DOHH2 (cell line): ENCODE measurements at regions not wholly inside any gene's neighbourhood (a gene's known extent, or its start where the extent isn't known, plus 50 kb on each side); places are given as distances from the start of the nearest gene placed in this dataset.

Experiments used
- H3F3A ChIP-seq: fragments of 200-600 bp; sonication (generic), shearing (Covaris generic); 2 replicates; pipeline ENCODE4 v1.6.0; 2016; ENCODE audit warnings: antibody characterized with exemption, mild to moderate bottlenecking; ENCODE audit not compliant: control insufficient read depth, insufficient read depth
- H3K27ac ChIP-seq: fragments of 200-600 bp; sonication (generic); 2 replicates; pipeline ENCODE4 v1.5.1; 2014; ENCODE audit warnings: low read depth, mild to moderate bottlenecking, low read length, moderate library complexity
- H3K27me3 ChIP-seq: fragments of 200-600 bp; sonication (generic); 2 replicates; pipeline ENCODE4 v1.6.1; 2014; ENCODE audit warnings: mild to moderate bottlenecking, low read length, mixed read lengths; ENCODE audit not compliant: control insufficient read depth
- H3K36me3 ChIP-seq: fragments of 200-600 bp; sonication (generic); 2 replicates; pipeline ENCODE4 v1.6.1; 2014; ENCODE audit warnings: mild to moderate bottlenecking, low read length, moderate library complexity, mixed read lengths; ENCODE audit not compliant: control insufficient read depth
- H3K4me1 ChIP-seq: fragments of 200-600 bp; sonication (generic); 2 replicates; pipeline ENCODE4 v1.6.1; 2014; ENCODE audit warnings: mild to moderate bottlenecking, low read length, mixed read lengths; ENCODE audit not compliant: control insufficient read depth
- H3K4me2 ChIP-seq: fragments of 200-600 bp; sonication (generic); 2 replicates; pipeline ENCODE4 v1.6.0; 2014; ENCODE audit warnings: mild to moderate bottlenecking, low read length, moderate library complexity
- H3K4me3 ChIP-seq: fragments of 200-600 bp; sonication (generic); 2 replicates; pipeline ENCODE4 v1.5.1; 2014; ENCODE audit warnings: mild to moderate bottlenecking, low read length, mixed read lengths
- H3K79me2 ChIP-seq: fragments of 200-600 bp; sonication (generic); 2 replicates; pipeline ENCODE4 v1.6.1; 2014; ENCODE audit warnings: mild to moderate bottlenecking, low read length, mixed read lengths; ENCODE audit not compliant: control insufficient read depth
- H3K9me2 ChIP-seq: fragments of 200-600 bp; sonication (generic); replicated peaks from 2 replicates; pipeline ENCODE4 v1.6.1; 2014; ENCODE audit warnings: mild to moderate bottlenecking, low read length, mixed read lengths; ENCODE audit not compliant: control insufficient read depth
- H3K9me3 ChIP-seq: fragments of 200-600 bp; sonication (generic); 2 replicates; pipeline ENCODE4 v1.6.1; 2014; ENCODE audit warnings: antibody characterized with exemption, low read length, mixed read lengths; ENCODE audit not compliant: control insufficient read depth, insufficient read depth
- H4K20me1 ChIP-seq: fragments of 200-600 bp; sonication (generic); 2 replicates; pipeline ENCODE4 v1.6.0; 2014; ENCODE audit warnings: low read depth, mild to moderate bottlenecking, antibody characterized with exemption, low read length, moderate library complexity; ENCODE audit not compliant: control insufficient read depth, insufficient read depth
- CTCF ChIP-seq: fragments of 200-600 bp; sonication (generic); IDR thresholded peaks from one replicate; pipeline ENCODE4 v1.5.1; 2014; ENCODE audit warnings: antibody characterized with exemption, mild to moderate bottlenecking, low read depth, low read length; ENCODE audit not compliant: poor library complexity, severe bottlenecking
- EZH2phosphoT487 ChIP-seq: fragments of 200-600 bp; sonication (generic); IDR thresholded peaks from 2 replicates; pipeline ENCODE4 v1.6.1; 2017; ENCODE audit warnings: borderline replicate concordance, mild to moderate bottlenecking, antibody characterized with exemption, low read length, moderate library complexity, mixed read lengths

- H3K9me3 ChIP-seq, result no peaks in the 10 kb centered on the region
- no peaks in the 10 kb centered on the region for H4K20me1 ChIP-seq
- TF ChIP-seq CTCF, result no peak
- no peak for TF ChIP-seq EZH2phosphoT487
Observed at GRCh38 chr6:166765234-166765541, 138.1 kb upstream of the RPS6KA2 start.

DNA sequence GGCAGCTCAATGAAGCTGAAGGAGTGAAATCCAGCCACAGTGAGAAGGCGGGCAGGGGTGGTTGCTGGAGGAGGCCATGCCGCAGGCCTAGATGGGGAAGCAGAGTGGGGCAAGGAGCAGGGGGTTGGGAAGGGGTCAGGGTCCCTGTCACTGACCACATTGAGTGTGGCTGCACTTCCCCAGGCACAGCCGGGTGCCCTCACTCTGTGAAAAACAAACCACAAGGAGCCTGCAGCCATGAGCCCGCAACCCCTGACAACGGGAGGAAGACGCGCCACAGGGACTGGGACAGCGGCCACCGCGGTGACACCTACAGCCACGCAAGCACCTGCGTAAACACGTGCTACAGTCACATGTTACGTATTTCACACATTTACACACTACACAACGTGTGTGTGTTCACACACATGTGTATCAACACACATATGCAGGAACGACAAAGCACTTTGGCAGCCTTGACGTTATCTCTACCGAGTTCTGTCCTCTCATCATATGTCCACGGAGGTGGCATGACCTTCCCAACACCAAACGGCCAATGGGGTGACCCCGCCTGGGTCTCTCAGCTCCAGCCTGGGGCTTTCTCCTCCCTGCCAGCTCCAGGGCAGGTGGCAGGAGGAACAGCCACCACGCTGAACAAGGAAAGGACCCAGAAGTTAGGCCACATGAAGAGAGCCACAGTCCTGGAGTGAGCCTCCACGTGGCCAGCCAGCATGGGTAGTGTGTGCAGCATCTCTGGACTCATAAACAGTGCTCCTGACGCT, 137.6 kb upstream of the RPS6KA2 start:
- H3K36me3 ChIP-seq, result no peaks in the 10 kb centered on the region
- no peak overlapping the region for H3K27ac ChIP-seq
- TF ChIP-seq CTCF, result no peak
- no peak for TF ChIP-seq EZH2phosphoT487
- H3K4me2 ChIP-seq, result no peak overlapping the region
- no peaks in the 10 kb centered on the region for H3K9me2 ChIP-seq
- H3K27me3 ChIP-seq, result no peaks in the 10 kb centered on the region
- H3K9me3 ChIP-seq, result no peaks in the 10 kb centered on the region
- H3K79me2 ChIP-seq, result no peaks in the 10 kb centered on the region
- no peaks in the 10 kb centered on the region for H4K20me1 ChIP-seq
- H3F3A ChIP-seq, result no peaks in the 10 kb centered on the region
- no peaks in the 10 kb centered on the region for H3K4me1 ChIP-seq
- no peak overlapping the region for H3K4me3 ChIP-seq

More at GRCh38 chr6:166765234-166765541, 138.1 kb upstream of the RPS6KA2 start:
- H3K9me2 ChIP-seq, result no peaks in the 10 kb centered on the region
- no peaks in the 10 kb centered on the region for H3K27me3 ChIP-seq
- no peaks in the 10 kb centered on the region for H3F3A ChIP-seq
- H3K4me3 ChIP-seq, result no peak overlapping the region
- no peak overlapping the region for H3K27ac ChIP-seq
- H3K36me3 ChIP-seq, result no peaks in the 10 kb centered on the region
- no peaks in the 10 kb centered on the region for H3K4me1 ChIP-seq
- no peak overlapping the region for H3K4me2 ChIP-seq
- H3K79me2 ChIP-seq, result no peaks in the 10 kb centered on the region

DNA sequence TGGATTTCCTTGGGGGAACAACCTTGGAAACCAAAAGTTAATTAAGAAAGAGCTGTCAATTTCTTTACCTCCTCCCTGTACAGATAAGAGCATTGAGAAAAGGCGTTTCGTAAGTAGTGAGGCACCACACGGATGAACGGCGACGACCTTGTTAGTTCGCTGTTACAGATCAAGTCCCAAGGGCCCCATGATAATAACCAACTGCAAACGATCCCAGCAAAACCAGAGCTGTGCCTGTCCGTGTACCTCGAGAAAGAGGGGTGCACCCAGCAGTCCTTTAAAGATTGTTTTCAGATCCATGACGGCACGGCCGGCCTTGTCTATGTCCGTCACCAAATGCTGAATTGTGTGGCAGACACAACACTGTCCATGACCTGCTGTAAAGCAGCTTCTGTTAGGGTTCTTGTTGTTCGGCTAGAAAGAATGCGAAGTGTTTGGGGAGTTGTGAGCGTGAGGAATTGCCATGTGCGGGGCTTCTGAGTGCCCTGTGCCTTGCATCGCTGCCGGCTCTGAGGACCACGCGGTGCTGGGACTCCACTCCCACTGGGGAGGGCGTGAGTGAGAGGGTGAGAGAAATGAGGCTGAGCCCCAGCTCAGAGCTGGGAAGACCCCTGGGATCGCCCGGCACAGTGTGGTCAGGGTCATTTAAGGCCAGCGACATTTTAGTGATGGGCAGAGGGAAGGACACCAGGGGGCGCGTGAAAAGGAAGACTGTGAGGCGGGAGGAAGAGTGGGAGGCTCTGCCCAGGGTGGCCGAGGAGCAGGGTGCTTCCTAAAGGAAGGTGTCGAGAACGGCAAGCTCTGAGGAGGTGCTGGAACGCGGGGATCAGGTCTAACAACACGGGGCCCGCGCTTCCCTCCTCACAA, 136.8 kb upstream of the RPS6KA2 start:
- no peaks in the 10 kb centered on the region for H3K79me2 ChIP-seq
- H4K20me1 ChIP-seq, result no peaks in the 10 kb centered on the region
- H3F3A ChIP-seq, result no peaks in the 10 kb centered on the region
- no peaks in the 10 kb centered on the region for H3K36me3 ChIP-seq
- no peak for TF ChIP-seq CTCF
- no peak for TF ChIP-seq EZH2phosphoT487
- H3K27me3 ChIP-seq, result no peaks in the 10 kb centered on the region
- H3K9me3 ChIP-seq, result no peaks in the 10 kb centered on the region
- no peaks in the 10 kb centered on the region for H3K9me2 ChIP-seq
- no peaks in the 10 kb centered on the region for H3K4me1 ChIP-seq
- H3K27ac ChIP-seq, result no peak overlapping the region
- no peak overlapping the region for H3K4me3 ChIP-seq
- no peak overlapping the region for H3K4me2 ChIP-seq
